HG03342 (cell line): ENCODE measurements at regions not wholly inside any gene's neighbourhood (a gene's known extent, or its start where the extent isn't known, plus 50 kb on each side); places are given as distances from the start of the nearest gene placed in this dataset.

ENCODE experiments used
- ATAC-seq: cut with Tn5 transposase; IDR thresholded peaks from one replicate; pipeline ENCODE4 v1.9.1; 2021; ENCODE audit warnings: mild to moderate bottlenecking, moderate library complexity; ENCODE audit not compliant: unreplicated experiment

- no peak for ATAC-seq
Measured at GRCh38 chr6:144855375-144855774, 570.2 kb downstream of the UTRN start.

GRCh38 chr6:144855812-144856531 lies 570.8 kb downstream of the UTRN start:
- ATAC-seq, result no peak

GRCh38 chr6:144856622-144857021 lies 571.5 kb downstream of the UTRN start:
- no peak for ATAC-seq

- no peak for ATAC-seq
Measured at GRCh38 chr6:144857086-144857485, 572.0 kb downstream of the UTRN start.

- ATAC-seq, result no peak
Measured at GRCh38 chr6:144862769-144863168, 577.6 kb downstream of the UTRN start.

- ATAC-seq, result no peak
Measured at GRCh38 chr6:144867761-144868160, 582.6 kb downstream of the UTRN start.

GRCh38 chr6:144870782-144871181 lies 585.6 kb downstream of the UTRN start:
- no peak for ATAC-seq

- no peak for ATAC-seq
Measured at GRCh38 chr6:144873623-144874378, 588.7 kb downstream of the UTRN start.

GRCh38 chr6:144876689-144877088 lies 591.6 kb downstream of the UTRN start:
- ATAC-seq, result no peak

GRCh38 chr6:144877118-144877517 lies 592.0 kb downstream of the UTRN start:
- ATAC-seq, result no peak

- ATAC-seq, result no peak
Measured at GRCh38 chr6:144878577-144878976, 593.4 kb downstream of the UTRN start.

- no peak for ATAC-seq
Measured at GRCh38 chr6:144879436-144879835, 594.3 kb downstream of the UTRN start.

GRCh38 chr6:144882425-144882824 lies 597.3 kb downstream of the UTRN start:
- ATAC-seq, result no peak

GRCh38 chr6:144883915-144884314 lies 598.8 kb downstream of the UTRN start:
- no peak for ATAC-seq

- no peak for ATAC-seq
Measured at GRCh38 chr6:144885817-144886216, 600.7 kb downstream of the UTRN start.

GRCh38 chr6:144886682-144887081 lies 601.5 kb downstream of the UTRN start:
- no peak for ATAC-seq

- no peak for ATAC-seq
Measured at GRCh38 chr6:144888621-144889020, 603.5 kb downstream of the UTRN start.

GRCh38 chr6:144893680-144894151 lies 608.6 kb downstream of the UTRN start:
- no peak for ATAC-seq

GRCh38 chr6:144894240-144894639 lies 609.1 kb downstream of the UTRN start:
- ATAC-seq, result no peak

- no peak for ATAC-seq
Measured at GRCh38 chr6:144895313-144896278, 610.5 kb downstream of the UTRN start.

GRCh38 chr6:144896289-144896688 lies 611.2 kb downstream of the UTRN start:
- ATAC-seq, result no peak
